WTC11 (cell line): ENCODE measurements at regions not wholly inside any gene's neighbourhood (a gene's known extent, or its start where the extent isn't known, plus 50 kb on each side); places are given as distances from the start of the nearest gene placed in this dataset.

ENCODE experiments used
- ATAC-seq: fragments of 200-7000 bp; cut with Tn5 transposase; 2 replicates; pipeline ENCODE4 v1.10.0; 2021; ENCODE audit warnings: mild to moderate bottlenecking, moderate library complexity
- CTCF ChIA-PET: fragments of 300-600 bp; sonication (Branson Sonifier 250); formaldehyde crosslinking; loops from one replicate; lab custom pipeline; 2021; ENCODE audit warnings: antibody characterized with exemption; lab: Charles Lee
- POLR2A ChIA-PET: fragments of 350-600 bp; sonication (Branson Sonifier 250); formaldehyde crosslinking; loops from one replicate; lab custom pipeline; 2021; ENCODE audit warnings: antibody characterized with exemption; lab: Charles Lee
- DNase-seq: peaks from one replicate; pipeline ENCODE4 v3.0.0; 2021; ENCODE audit warnings: low spot score
- H3K27ac Mint-ChIP-seq: 2 replicates; pipeline ENCODE4 v1.8.0; 2021; ENCODE audit warnings: mixed read lengths
- H3K27me3 Mint-ChIP-seq: 2 replicates; pipeline ENCODE4 v1.8.0; 2021; ENCODE audit warnings: low read depth, mild to moderate bottlenecking, moderate library complexity, mixed read lengths
- H3K36me3 Mint-ChIP-seq: 2 replicates; pipeline ENCODE4 v1.8.0; 2021; ENCODE audit warnings: mixed read lengths
- H3K4me1 Mint-ChIP-seq: 2 replicates; pipeline ENCODE4 v1.8.0; 2022; ENCODE audit warnings: mixed read lengths
- H3K4me3 Mint-ChIP-seq: 2 replicates; pipeline ENCODE4 v1.8.0; 2021; ENCODE audit warnings: mild to moderate bottlenecking, moderate library complexity, mixed read lengths
- H3K9me3 Mint-ChIP-seq: 2 replicates; pipeline ENCODE4 v1.8.0; 2021; ENCODE audit warnings: mixed read lengths
- AFF4 ChIP-seq: sonication (generic); formaldehyde crosslinking; IDR thresholded peaks from 2 replicates; pipeline ENCODE4 v1.8.1; 2023; ENCODE audit warnings: mild to moderate bottlenecking, missing genetic modification reagents, borderline replicate concordance
- E2F4 ChIP-seq: sonication (generic); formaldehyde crosslinking; IDR thresholded peaks from 2 replicates; pipeline ENCODE4 v1.8.1; 2022; ENCODE audit warnings: low read depth, mild to moderate bottlenecking, moderate library complexity, missing genetic modification reagents, borderline replicate concordance
- FOXJ3 ChIP-seq: sonication (generic); formaldehyde crosslinking; IDR thresholded peaks from 2 replicates; pipeline ENCODE4 v1.9.0; 2021; ENCODE audit warnings: missing genetic modification reagents, mild to moderate bottlenecking, borderline replicate concordance
- HMGA2 ChIP-seq: fragments of 250-450 bp; sonication (Bioruptor Pico); IDR thresholded peaks from 2 replicates; pipeline ENCODE4 v1.4.0; 2021; ENCODE audit warnings: mild to moderate bottlenecking, moderate library complexity
- IRF1 ChIP-seq: sonication (generic); formaldehyde crosslinking; IDR thresholded peaks from 2 replicates; pipeline ENCODE4 v1.8.0; 2023; ENCODE audit warnings: missing genetic modification reagents
- IRF2 ChIP-seq: sonication (generic); formaldehyde crosslinking; IDR thresholded peaks from 2 replicates; pipeline ENCODE4 v1.8.0; 2022; ENCODE audit warnings: low read depth, missing genetic modification reagents, borderline replicate concordance
- MAX ChIP-seq: sonication (generic); formaldehyde crosslinking; IDR thresholded peaks from 2 replicates; pipeline ENCODE4 v1.8.0; 2022; ENCODE audit warnings: mild to moderate bottlenecking, missing genetic modification reagents
- MYBL2 ChIP-seq: sonication (generic); formaldehyde crosslinking; IDR thresholded peaks from 2 replicates; pipeline ENCODE4 v1.8.1; 2023; ENCODE audit warnings: mild to moderate bottlenecking, moderate library complexity, missing genetic modification reagents
- NFE2L1 ChIP-seq: sonication (generic); formaldehyde crosslinking; IDR thresholded peaks from 2 replicates; pipeline ENCODE4 v1.8.1; 2023; ENCODE audit warnings: missing genetic modification reagents
- NR2C2 ChIP-seq: sonication (generic); formaldehyde crosslinking; IDR thresholded peaks from 2 replicates; pipeline ENCODE4 v1.8.0; 2022; ENCODE audit warnings: mild to moderate bottlenecking, missing genetic modification reagents
- OVOL2 ChIP-seq: fragments of 250-450 bp; sonication (Bioruptor Pico); IDR thresholded peaks from 2 replicates; pipeline ENCODE4 v1.9.0; 2021; ENCODE audit warnings: mild to moderate bottlenecking, borderline replicate concordance
- PRDM15 ChIP-seq: sonication (generic); formaldehyde crosslinking; IDR thresholded peaks from 2 replicates; pipeline ENCODE4 v1.8.0; 2022; ENCODE audit warnings: missing genetic modification reagents
- PRRX2 ChIP-seq: fragments of 250-450 bp; sonication (Bioruptor Pico); IDR thresholded peaks from 2 replicates; pipeline ENCODE4 v1.8.0; 2021; ENCODE audit warnings: mild to moderate bottlenecking
- SP1 ChIP-seq: sonication (generic); formaldehyde crosslinking; conservative IDR thresholded peaks from 2 replicates; pipeline ENCODE4 v1.8.1; 2022; ENCODE audit warnings: missing genetic modification reagents
- ZNF219 ChIP-seq: sonication (generic); formaldehyde crosslinking; IDR thresholded peaks from 2 replicates; pipeline ENCODE4 v1.8.0; 2023; ENCODE audit warnings: missing genetic modification reagents, mild to moderate bottlenecking, borderline replicate concordance
- ZNF532 ChIP-seq: fragments of 250-450 bp; sonication (Bioruptor Pico); IDR thresholded peaks from 2 replicates; pipeline ENCODE4 v1.9.0; 2021; ENCODE audit warnings: mild to moderate bottlenecking, borderline replicate concordance
- ZNF671 ChIP-seq: fragments of 250-450 bp; sonication (Bioruptor Pico); IDR thresholded peaks from 2 replicates; pipeline ENCODE4 v1.8.0; 2021; ENCODE audit warnings: mild to moderate bottlenecking

- no peak for TF ChIP-seq FOXJ3 (CRISPR knock-in tag)
- TF ChIP-seq ZNF671 (CRISPR knock-in tag): no peak
- TF ChIP-seq E2F4 (CRISPR knock-in tag): no peak
- TF ChIP-seq IRF1 (CRISPR knock-in tag): no peak
- TF ChIP-seq ZNF219 (CRISPR knock-in tag): no peak
Measured at GRCh38 chr18:40824291-40824690, 1130.7 kb upstream of the PIK3C3 start (continued).

GRCh38 chr18:40821596-40822243 lies 1133.3 kb upstream of the PIK3C3 start:
- Mint-ChIP-seq H3K27ac (no peak overlapping the region), H3K36me3 (no peaks in the 10 kb centered on the region), H3K9me3 (peaks cover 25% of the 10 kb centered on the region), H3K27me3 (no peaks in the 10 kb centered on the region), H3K4me3 (no peak overlapping the region), H3K4me1 (peaks cover 7% of the 10 kb centered on the region)
- peak; percentile 10 for DNase-seq
- TF ChIP-seq PRRX2 (CRISPR knock-in tag) (no peak), MYBL2 (no peak), ZNF532 (CRISPR knock-in tag) (no peak), IRF1 (CRISPR knock-in tag) (no peak), SP1 (CRISPR knock-in tag) (no peak), NFE2L1 (CRISPR knock-in tag) (no peak)
- no peak for ATAC-seq
- ChIA-PET CTCF (no interaction called here), POLR2A (no interaction called here)

GRCh38 chr18:40812981-40813515 lies 1142.0 kb upstream of the PIK3C3 start:
- H3K4me3 Mint-ChIP-seq: no peak overlapping the region
- ChIA-PET POLR2A (no interaction called here), CTCF (no interaction called here)
- H3K27ac Mint-ChIP-seq: no peak overlapping the region
- no peaks in the 10 kb centered on the region for H3K27me3 Mint-ChIP-seq
- H3K36me3 Mint-ChIP-seq: no peaks in the 10 kb centered on the region
- no peak for ATAC-seq
- H3K4me1 Mint-ChIP-seq: peaks cover 4% of the 10 kb centered on the region
- H3K9me3 Mint-ChIP-seq: no peaks in the 10 kb centered on the region
- no peak for DNase-seq
- TF ChIP-seq AFF4 (CRISPR knock-in tag) (no peak), PRDM15 (no peak), NR2C2 (CRISPR knock-in tag) (no peak), MAX (CRISPR knock-in tag) (no peak), IRF2 (CRISPR knock-in tag) (no peak), OVOL2 (CRISPR knock-in tag) (no peak), HMGA2 (CRISPR knock-in tag) (no peak)
